ENCODE measurements at regions not wholly inside any gene's neighbourhood (a gene's known extent, or its start where the extent isn't known, plus 50 kb on each side); places are given as distances from the start of the nearest gene placed in this dataset.

- TF ChIP-seq CTCF (conservative IDR thresholded peaks at IDR 0.05; ENCODE audit: low read length) (no peak), EZH2phosphoT487 (IDR thresholded peaks at IDR 0.05; ENCODE audit: borderline replicate concordance, low read depth, low read length) (no peak)
Measured at GRCh38 chr3:156617781-156618180, 56.6 kb upstream of the TIPARP start.
